HG03097 (cell line): ENCODE measurements at regions not wholly inside any gene's neighbourhood (a gene's known extent, or its start where the extent isn't known, plus 50 kb on each side); places are given as distances from the start of the nearest gene placed in this dataset.

Experiments
- ATAC-seq: cut with Tn5 transposase; IDR thresholded peaks from one replicate; pipeline ENCODE4 v1.9.1; 2021; ENCODE audit not compliant: unreplicated experiment, low FRiP score

DNA sequence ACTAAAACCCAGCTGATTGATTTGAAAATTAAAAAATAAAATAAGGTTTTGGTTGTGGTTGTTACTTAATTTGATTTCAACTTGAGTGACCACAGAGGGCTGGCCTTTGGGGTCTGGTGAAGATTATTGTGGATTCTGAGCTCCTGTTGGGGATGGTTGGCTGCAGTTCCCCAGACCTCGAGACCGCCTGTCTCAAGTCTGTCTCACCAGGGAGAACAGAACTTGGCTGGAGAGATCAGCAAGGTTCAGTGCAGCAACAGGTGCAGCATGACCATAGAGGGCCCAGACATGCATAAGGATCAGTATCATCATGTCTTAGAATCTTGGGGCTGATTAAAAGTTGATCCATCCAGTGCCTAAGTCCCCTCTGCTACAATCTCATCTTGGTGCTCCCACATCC lies 491.9 kb downstream of the BCOR start:
- ATAC-seq, result no peak

DNA sequence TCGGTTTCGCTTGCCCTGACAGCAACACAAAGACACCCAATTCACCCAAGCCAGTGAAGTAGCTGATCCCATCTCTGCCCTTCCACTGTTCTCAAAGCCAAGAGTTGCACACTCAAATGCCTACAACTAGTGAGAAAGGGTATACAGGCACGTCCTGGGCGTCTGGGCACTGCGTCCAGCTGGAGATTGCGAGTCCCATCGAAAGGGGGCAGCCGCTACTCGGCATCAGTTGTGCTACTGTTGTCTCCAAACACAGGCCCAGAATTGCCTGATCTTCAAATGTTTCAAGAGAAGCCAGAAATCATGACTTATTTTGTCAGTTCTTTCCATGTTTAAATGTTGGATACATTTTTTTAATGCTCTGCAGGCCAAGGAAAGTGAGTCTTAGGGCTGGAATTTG lies 487.8 kb downstream of the BCOR start:
- no peak for ATAC-seq

DNA sequence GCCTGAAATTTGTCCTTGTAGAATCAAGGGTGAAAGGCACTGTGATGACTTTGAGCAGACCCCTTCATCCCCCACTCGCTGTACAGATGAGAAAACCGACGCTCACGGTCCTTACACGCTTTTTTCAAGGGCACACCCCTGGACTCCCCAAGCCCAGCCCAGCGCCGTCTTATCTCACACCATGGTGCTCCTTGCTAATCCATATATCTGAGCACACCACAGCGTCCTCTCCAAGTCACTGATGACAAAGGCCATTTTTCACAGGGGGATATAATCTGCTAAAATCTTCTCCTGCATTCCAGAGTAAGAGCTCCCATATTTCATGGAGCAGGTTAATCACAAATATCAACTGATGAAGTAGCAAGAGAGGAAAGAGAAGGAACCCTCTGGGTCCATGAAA lies 486.3 kb downstream of the BCOR start:
- no peak for ATAC-seq

DNA sequence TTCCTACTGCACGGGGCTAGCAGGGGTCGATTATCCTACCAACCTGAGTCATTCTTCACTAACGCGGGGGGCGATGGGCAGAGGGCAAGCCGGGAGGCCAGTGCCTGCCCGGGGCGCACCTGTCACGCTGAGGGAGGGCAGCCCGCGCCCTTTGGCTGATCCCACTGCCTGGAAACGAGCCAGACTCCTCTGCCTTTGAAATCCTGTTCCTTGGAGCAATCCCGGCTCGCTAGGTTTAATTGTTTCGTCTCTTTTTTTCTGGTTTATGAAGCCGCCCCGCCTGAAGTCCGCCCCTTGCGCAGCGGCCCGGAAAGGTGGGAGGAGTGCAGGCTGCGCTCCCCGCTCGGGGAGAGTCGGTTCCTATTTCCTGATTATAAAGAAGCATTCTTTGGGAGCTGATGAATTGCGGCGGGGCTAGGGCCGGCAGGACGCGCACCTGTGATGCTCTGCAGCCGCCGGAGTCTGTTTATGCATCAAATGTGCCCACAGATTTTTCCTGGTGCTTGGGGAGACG lies 484.2 kb downstream of the BCOR start:
- no peak for ATAC-seq

DNA sequence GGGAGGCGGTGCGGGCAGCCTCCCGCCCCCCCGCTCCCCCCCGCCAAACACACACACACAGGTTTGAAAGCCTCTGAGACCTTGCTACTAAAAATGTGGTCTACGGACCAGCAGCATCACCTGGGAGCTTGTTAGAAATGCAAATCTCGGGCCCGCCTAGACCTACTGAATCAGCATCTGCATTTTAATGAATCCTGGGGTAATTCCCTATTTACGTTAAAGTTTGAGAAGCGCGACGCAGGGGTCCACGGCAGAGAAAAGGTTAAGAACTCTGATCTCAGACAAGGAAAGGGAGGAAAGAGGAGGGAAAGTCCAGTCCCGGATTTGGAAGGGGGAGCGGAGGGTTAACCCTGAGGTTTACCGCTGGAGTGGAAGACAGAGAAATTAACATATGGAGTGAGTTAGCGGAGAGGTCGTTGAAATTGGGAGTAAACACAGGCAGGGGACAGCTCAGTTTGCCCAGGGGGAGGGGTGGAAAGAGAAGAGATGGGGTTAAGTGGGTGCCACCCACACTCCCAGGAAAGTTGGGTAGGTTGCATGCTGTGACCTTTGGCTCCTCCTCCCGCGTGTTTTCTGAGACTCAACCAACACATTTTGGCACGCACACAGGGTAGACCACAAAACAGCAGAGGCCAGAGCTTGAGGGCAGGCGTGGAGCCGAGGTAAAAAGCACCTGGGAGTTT lies 483.6 kb downstream of the BCOR start:
- ATAC-seq, result no peak

DNA sequence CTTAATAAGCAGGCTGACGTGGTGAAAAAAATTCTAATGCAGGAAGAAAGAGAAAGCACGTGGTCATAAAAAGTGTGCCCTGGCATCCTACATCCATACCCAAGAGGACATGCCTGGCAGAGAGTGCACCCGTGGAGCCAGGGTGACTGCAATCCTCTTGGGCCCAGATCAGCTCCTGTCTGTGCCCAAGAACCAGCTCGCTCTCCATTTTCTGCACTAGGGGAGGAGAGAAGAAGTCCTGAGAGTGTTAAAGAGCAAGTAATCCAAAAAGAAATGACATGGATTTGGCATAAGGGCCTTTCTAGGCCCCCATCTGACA lies 483.1 kb downstream of the BCOR start:
- no peak for ATAC-seq

DNA sequence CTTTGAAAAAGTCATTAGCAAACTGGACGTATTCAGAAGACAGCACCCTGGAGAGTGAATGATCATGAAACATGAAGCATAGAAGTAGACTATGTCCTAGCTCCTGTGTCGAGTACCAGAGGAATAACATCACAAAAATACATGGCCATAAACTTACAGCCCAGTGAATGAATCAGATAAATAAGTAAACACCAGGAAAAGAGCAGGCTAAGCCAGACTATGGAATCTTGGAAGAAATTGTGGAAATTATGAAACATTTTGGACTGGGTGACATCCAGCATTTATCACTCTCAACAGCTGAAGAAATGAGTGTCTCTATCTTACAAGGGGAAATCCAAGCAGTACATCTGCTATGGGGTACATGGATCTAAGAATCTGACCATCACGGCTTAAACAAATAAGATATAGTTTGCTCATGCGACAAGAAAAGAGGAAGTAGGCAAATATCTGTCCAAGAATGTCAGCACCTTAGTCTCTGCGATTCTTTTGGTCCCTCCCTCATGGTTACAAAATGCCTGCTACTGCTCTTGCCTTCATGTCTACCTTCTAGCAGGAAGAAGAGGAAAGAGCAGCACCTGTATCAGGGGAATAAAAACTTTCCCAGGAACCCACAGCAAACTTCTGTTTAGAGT lies 481.5 kb downstream of the BCOR start:
- no peak for ATAC-seq

DNA sequence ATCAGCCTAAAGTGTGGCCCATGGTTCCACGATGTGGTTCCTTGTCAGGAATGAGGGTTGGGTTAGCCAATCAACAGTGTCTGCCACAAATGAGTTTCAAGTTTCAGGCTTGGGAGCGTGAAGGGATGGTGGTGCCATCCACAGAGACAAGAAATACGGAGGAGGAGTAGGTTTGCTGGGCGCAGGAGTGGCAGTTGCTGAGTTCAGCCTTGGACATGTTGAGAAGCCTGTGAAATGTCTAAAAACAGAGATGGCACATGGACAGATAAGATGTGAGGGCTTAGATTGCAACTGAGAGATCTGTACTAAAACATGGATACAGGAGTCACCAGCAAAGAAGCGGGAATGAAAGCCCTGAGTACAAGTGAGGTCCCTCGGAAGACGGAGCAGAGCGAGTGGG lies 481.0 kb downstream of the BCOR start:
- ATAC-seq, result no peak

DNA sequence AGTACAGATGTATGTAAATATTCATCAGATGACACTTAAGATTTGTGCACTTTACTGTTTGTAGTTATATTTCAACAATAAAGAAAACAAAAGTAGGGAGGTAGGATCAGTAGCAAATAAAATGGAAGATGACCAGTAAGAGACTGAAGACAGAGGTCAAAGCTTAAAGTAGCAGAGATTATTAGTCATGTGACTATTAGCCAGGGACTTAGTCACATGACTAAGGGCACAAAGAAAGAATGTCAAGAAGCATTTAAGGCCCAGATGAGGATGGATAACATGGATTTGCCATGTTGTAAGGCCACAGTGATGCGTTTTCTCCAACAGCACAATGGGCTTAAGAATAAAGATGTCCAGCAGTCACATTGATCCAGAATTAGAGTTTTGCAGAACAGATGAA lies 479.6 kb downstream of the BCOR start:
- ATAC-seq, result no peak

DNA sequence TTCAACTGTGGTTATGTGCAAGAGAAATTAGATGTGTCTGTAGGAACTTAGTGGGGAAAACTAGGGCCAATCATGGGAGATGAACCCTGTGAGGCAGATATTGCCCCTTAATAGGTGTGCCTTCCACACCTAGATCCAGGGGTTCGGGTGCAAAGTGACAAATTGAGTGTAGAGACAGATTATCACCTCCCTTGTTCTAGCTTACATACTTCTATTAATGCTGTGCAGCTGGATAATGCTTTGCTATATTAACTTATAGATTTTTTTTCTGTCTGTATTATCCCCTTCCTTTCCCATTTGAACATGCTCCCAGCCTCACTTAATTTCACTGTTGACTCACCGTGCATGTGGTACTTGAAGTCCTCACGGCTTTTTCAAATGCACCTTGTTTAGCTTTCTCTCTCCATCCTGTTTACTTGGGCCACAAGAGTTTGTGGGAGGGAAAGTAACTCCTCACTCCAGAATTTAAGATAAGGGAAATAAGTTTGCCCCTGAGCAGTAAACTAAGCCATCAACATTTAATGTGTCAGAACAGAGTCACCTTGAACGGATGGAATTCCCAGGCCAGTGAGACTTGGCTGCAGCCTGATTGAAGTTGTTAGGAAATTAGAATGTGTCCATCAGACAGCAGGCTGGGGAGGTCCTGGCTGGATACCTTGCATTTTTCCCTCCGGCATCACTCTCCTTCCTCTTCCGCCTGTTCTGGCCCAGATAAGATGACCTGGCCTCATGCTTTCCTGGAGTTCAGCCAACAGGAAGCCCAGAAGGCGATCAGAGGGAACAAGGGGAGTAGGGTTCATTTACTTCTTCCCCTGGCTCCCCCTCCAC lies 478.4 kb downstream of the BCOR start:
- no peak for ATAC-seq

DNA sequence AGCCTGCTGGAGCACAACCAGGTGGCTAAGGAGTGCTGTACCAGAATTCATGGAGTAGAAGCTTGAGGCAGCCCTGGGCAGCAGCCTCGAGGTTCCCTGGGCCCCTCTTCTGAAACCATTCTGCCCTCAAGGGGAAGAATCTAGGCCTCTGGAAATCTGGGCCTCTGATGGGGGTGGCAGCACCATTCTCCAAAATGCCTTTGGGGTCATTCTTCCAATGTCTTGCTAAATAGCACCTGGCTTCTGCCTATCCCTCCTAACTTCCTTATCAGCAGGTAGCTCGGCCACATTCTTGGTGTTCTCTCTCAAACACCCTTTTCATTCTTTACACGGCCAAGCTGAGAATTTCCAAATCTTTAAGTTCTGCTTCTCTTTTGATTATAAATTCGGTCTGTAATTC lies 473.6 kb downstream of the BCOR start:
- no peak for ATAC-seq

DNA sequence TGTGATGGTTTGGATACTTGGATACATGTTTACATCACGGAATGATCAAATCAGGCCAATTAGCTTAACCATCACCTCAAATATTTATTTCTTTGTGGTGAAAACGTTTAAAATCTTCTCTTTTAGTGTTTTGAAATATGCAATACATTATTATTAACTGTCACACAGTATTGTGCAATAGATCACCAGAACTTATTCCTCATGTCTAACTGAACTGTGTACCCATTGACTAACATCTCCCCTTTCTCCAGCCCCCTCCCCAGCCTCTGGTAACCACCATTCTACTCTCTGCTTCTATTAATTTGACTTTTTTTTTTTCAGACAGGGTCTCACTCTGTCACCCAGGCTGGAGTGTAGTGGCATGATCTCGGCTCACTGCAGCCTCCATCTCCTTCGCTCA lies 471.9 kb downstream of the BCOR start:
- ATAC-seq, result no peak

DNA sequence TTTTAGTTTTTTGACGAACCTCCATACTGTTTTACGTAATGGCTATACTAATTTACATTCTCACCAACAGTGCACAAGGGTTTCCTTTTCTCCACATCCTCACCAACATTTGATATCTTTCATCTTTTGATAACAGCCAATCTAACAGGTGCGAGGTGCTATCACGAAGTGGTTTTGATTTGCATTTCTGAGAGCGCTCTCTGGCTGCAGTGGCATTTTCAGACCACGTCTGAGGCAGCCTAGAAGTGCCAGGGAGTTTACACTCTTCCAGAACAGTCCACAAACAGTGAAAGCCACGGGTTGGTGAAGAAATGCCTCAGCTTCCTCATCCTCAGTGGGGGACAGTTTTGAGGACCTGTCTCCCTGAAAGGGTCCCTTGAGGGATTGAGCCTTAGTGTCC lies 471.0 kb downstream of the BCOR start:
- no peak for ATAC-seq

DNA sequence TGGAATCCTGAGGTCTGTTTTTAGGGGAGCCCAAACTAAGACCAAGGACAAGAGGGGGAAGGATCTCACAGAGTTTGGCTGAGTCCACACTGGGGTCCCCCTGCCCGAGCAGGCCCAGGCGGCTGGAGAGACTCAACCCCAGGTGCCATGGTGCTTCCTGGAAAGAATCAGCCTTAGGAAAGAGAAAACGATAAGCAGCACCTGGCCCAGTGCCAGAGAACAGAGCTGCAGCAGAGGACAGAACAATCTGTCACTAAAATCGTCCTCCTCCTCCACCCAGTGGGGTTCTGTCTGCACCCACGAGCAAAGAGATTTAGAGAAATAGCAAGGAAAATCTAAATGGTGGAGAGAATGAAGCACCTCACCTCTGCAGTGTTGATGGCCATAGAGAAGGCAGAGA lies 470.5 kb downstream of the BCOR start:
- ATAC-seq, result no peak

DNA sequence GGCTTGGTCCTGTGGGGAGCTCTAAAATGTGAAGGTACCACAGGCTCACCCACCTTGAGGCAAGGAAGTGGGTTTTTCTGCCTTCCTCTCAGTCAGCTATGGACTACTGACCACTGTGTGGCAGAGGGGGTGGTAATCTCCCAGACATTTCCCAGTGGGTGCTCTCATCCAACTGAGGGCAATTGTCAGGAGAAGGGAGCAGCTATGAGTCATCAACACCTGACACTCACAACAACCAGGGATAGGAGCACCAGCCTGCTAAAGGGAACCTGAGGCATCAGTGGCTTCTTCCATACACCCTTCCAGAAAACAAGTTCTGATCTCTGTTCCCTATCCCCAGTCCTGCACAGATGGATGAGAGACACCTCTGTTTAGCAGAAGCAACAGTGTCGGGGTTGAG lies 468.8 kb downstream of the BCOR start:
- no peak for ATAC-seq

DNA sequence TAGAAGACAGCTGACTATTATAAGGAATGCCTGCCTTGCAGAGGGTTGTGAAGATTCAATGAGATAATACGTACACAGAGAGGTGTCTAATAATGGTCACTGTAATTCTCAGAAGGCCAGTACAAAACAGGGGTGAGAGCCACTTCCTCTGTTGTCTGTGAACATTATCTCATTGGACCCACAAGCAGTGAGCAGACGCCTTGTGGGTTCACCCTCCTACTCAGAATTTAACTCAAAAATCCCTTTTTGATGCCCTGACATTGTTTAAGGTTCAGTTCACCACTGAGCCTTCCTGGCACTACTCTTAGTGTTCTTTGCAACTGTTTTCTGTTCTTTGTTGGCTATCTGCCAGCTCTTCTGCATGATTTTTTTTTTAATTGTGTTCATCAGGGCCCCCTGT lies 467.4 kb downstream of the BCOR start:
- no peak for ATAC-seq

DNA sequence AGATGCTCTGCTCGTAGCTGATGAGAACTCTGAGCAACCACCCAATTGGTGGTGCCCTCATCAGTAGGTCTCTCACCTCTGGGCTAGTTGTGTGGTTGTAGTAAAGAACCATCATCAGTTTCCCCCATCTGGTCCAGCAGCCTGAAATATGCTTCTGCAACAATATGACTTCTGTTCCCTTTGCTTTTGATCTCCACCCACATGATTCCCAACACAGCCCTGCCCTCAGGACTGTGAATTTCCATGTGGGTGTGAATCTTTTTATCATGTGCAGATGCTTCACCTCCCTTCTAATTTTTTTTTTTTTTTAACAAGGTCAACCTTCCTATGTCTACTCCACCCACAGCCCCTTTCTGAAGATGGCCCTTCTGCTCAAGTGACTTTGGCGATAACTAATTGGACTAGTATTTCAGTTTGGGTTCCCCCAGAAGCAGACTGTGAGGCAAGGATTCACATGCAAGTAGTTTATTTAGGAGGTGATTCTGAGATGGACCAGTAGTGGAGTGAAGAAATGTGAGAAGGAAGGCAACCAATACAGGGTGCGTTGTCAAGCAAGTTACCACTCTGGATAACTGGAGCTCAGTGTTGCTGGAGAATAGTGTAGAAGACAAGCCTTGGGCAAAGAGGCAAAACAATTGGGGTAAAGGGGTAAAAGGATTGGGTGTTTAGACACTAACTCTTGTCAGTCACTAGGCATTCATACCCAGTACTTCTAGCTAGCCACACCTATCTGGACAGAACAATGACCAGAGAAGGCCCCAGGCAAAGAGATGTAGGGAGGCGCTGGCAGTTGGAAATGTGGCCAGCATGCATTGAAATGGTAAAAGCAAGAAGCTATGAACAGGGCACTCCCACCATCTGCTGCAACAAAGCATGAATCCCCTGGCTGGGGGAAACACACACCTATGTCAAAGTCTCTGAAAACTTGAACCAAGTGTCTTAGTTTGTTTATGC lies 466.2 kb downstream of the BCOR start:
- ATAC-seq, result no peak

DNA sequence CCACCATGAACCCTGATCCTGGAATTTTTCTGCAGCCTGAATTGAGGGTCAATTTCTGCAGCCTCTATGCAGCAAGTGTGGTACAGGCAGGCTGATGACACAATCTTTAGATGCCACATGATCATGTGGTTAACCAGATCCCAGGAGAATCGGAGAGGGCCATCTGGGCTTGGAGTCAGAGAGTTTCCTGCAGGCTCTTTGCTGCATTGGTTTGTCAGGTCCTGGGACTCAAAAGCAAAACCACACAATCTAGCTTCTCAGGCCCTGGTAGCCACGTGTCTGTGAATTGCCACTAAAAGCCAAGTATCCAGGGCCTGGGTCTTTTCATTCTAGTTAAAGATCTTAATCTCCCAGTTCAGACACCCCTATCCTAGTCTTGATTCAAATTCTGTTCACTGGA lies 464.5 kb downstream of the BCOR start:
- ATAC-seq, result no peak

DNA sequence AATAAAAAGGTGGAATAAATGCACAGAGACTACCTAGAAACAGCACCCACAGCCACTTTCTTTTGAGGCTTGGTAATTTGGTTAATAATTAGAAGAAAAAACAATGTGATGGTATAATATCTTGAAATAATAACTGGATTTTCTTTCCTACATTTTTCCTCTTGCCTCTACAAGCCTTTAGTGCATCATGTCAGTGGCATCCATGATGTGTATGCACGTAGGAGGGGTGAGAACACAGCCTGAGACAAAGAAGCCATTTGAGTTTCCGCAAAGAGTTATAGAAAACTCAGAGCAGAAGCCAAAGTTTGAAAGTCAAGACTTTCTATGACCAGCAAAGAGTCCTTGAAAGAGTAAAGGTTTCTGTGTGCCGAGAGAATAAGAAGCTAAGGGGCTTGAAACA lies 461.3 kb downstream of the BCOR start:
- ATAC-seq, result no peak

DNA sequence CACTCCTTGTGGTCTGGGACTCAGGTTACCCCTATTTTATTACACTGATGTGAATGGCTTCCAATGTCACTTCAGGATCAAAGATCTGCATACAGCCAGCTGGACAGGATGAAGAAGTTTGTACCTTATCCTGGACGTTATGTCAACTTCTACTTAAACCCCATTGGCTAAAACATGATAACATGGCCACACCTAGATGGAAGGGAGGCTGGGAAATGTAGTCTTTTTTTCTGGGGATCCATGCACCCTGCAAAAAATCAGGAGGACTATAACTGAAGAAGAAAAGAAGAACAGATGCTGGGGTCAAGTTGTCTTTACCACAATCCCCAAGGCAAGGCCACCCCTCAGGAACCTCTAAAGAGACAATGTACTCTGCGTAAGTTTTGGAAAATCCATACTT lies 459.2 kb downstream of the BCOR start:
- ATAC-seq, result no peak

DNA sequence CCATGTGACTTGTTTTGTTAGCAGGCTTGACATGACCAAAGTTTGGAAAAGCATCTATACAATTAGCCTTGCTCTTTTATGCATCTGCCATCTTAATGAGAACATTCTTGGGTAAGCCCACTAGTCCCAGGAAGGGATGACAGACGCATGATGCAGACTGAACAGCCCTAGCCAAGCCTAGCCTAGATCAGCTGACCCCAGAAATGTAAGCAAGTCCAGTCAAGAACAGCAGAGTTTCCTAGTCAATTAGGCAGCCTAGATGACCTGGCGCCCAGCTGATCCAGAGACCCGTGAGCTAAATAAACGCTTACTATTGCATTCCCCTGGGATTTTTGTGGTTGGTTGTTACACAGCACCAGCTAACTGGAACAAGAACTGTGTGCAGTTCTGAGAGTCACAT lies 457.9 kb downstream of the BCOR start:
- no peak for ATAC-seq
